ENCODE measurements at regions not wholly inside any gene's neighbourhood (a gene's known extent, or its start where the extent isn't known, plus 50 kb on each side); places are given as distances from the start of the nearest gene placed in this dataset.

DNA sequence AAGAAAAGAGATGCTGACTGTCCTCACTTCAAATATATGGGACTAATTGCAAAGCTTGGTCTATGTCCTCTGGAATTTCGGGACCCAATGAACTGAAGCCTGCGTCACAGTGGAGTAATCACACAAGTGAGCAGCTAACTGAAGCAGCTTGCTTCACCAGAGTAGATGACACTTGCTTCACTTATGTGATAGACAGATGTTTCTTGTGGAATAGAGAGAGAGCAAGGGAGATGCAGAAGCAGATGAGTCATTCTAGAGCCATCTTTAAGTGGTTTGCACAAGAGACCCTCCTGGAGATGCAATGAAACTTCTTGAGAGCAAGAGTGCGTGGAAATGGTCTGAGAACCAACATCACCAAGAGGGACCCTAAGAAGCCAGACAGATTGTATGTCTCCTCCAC, 1537.1 kb upstream of the FLRT2 start:
- Mint-ChIP-seq H3K36me3 (ENCODE audit: low read depth) (no peaks in the 10 kb centered on the region), H3K4me1 (ENCODE audit: low read depth) (no peaks in the 10 kb centered on the region), H3K4me3 (no peak overlapping the region), H3K27ac (no peak overlapping the region), H3K9me3 (peaks cover 7% of the 10 kb centered on the region), H3K27me3 (no peaks in the 10 kb centered on the region)
- no peaks in the 10 kb centered on the region for H3K4me1 ChIP-seq (ENCODE audit: insufficient read depth, low read length)
- H3K4me3 ChIP-seq (ENCODE audit: low read length), result no peak overlapping the region
- intact Hi-C loops (cut with DNase I, micrococcal nuclease), result no loop called here
- no peaks in the 10 kb centered on the region for H3K9me3 ChIP-seq (ENCODE audit: control insufficient read depth in 1 of 2, insufficient read depth in 1 of 2, low read length in 2 of 2)
- DNase-seq (no peak), ATAC-seq (ENCODE audit: poor library complexity) (no peak)
- no peaks in the 10 kb centered on the region for H3K27me3 ChIP-seq (ENCODE audit: control insufficient read depth in 1 of 2, insufficient read depth in 2 of 2, low read length in 2 of 2)
- TF ChIP-seq CTCF (IDR thresholded peaks at IDR 0.05), result no peak
- H3K27ac ChIP-seq (ENCODE audit: low read depth in 1 of 2, low read length in 2 of 2), result no peak overlapping the region
- no peaks in the 10 kb centered on the region for H3K36me3 ChIP-seq (ENCODE audit: insufficient read depth, low read length)
- CTCF ChIA-PET, result no interaction called here
- POLR2A ChIA-PET, result no interaction called here

GRCh38 chr14:83993545-83993944, 1536.4 kb upstream of the FLRT2 start:
- H3K27ac Mint-ChIP-seq, result no peak overlapping the region
- no peak overlapping the region for H3K27ac ChIP-seq (ENCODE audit: low read depth in 1 of 2, low read length in 2 of 2)
- CTCF ChIA-PET, result no interaction called here
- intact Hi-C loops (cut with DNase I, micrococcal nuclease), result no loop called here
- H3K9me3 Mint-ChIP-seq, result peaks cover 7% of the 10 kb centered on the region
- H3K4me1 ChIP-seq (ENCODE audit: insufficient read depth, low read length), result no peaks in the 10 kb centered on the region
- no peaks in the 10 kb centered on the region for H3K27me3 ChIP-seq (ENCODE audit: control insufficient read depth in 1 of 2, insufficient read depth in 2 of 2, low read length in 2 of 2)
- H3K4me3 ChIP-seq (ENCODE audit: low read length), result no peak overlapping the region
- no peak overlapping the region for H3K4me3 Mint-ChIP-seq
- H3K36me3 Mint-ChIP-seq (ENCODE audit: low read depth), result no peaks in the 10 kb centered on the region
- no peaks in the 10 kb centered on the region for H3K27me3 Mint-ChIP-seq
- ATAC-seq (ENCODE audit: poor library complexity) (no peak), DNase-seq (no peak)
- TF ChIP-seq CTCF (IDR thresholded peaks at IDR 0.05), result no peak
- no peaks in the 10 kb centered on the region for H3K9me3 ChIP-seq (ENCODE audit: control insufficient read depth in 1 of 2, insufficient read depth in 1 of 2, low read length in 2 of 2)
- H3K4me1 Mint-ChIP-seq (ENCODE audit: low read depth), result no peaks in the 10 kb centered on the region
- POLR2A ChIA-PET, result no interaction called here
- H3K36me3 ChIP-seq (ENCODE audit: insufficient read depth, low read length), result no peaks in the 10 kb centered on the region

DNA sequence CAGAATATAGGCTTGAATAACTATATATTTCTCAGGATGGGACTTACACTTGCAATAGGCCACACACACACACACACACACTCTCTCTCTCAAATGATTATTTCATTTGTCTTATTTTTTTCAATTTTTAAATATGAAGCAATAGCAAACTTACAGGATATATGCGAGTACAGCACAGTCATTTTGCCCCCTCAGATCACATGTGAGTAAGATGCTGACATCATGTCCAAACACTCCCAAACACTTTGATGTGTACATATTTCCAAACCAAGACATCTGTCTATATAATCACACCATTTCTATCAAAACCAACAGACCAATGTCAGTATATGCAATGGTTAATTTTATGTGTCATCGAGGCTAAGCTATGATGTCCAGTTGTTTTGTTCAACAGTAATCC, 1535.9 kb upstream of the FLRT2 start:
- CTCF ChIA-PET, result no interaction called here
- Mint-ChIP-seq H3K4me3 (no peak overlapping the region), H3K36me3 (ENCODE audit: low read depth) (no peaks in the 10 kb centered on the region), H3K9me3 (peaks cover 7% of the 10 kb centered on the region), H3K27ac (no peak overlapping the region), H3K4me1 (ENCODE audit: low read depth) (no peaks in the 10 kb centered on the region), H3K27me3 (no peaks in the 10 kb centered on the region)
- Histone ChIP-seq H3K27ac (ENCODE audit: low read depth in 1 of 2, low read length in 2 of 2) (no peak overlapping the region), H3K9me3 (ENCODE audit: control insufficient read depth in 1 of 2, insufficient read depth in 1 of 2, low read length in 2 of 2) (no peaks in the 10 kb centered on the region), H3K36me3 (ENCODE audit: insufficient read depth, low read length) (no peaks in the 10 kb centered on the region), H3K4me1 (ENCODE audit: insufficient read depth, low read length) (no peaks in the 10 kb centered on the region), H3K27me3 (ENCODE audit: control insufficient read depth in 1 of 2, insufficient read depth in 2 of 2, low read length in 2 of 2) (no peaks in the 10 kb centered on the region), H3K4me3 (ENCODE audit: low read length) (no peak overlapping the region)
- no peak for ATAC-seq (ENCODE audit: poor library complexity)
- no peak for TF ChIP-seq CTCF (IDR thresholded peaks at IDR 0.05)
- intact Hi-C loops (cut with DNase I, micrococcal nuclease), result no loop called here
- POLR2A ChIA-PET, result no interaction called here
- no peak for DNase-seq

Measured in CD4-positive, alpha-beta T cell (primary cell).